ENCODE measurements at regions not wholly inside any gene's neighbourhood (a gene's known extent, or its start where the extent isn't known, plus 50 kb on each side); places are given as distances from the start of the nearest gene placed in this dataset.

- Histone ChIP-seq H3K18ac (ENCODE audit: low read length) (no peak overlapping the region), H3K27me3 (ENCODE audit: control insufficient read depth in 3 of 3, insufficient read depth in 3 of 3, low read depth in 1 of 3, low read length in 3 of 3) (no peaks in the 10 kb centered on the region), H3K4me3 (ENCODE audit: low read length in 2 of 2) (no peak overlapping the region), H3K27ac (replicated peaks; ENCODE audit: low read length) (no peak overlapping the region), H3K4me1 (ENCODE audit: control insufficient read depth in 2 of 2, insufficient read depth in 1 of 2, low read depth in 1 of 2, low read length in 2 of 2) (no peaks in the 10 kb centered on the region), H2BK5ac (ENCODE audit: low read length) (no peak overlapping the region), H3K9me3 (replicated peaks in 1 of 2; ENCODE audit: control insufficient read depth in 2 of 2, insufficient read depth in 1 of 2, low read depth in 1 of 2, low read length in 2 of 2) (peaks cover 0 to 3% of the 10 kb centered on the region in 2 donors), H3K4ac (ENCODE audit: low read length) (no peak overlapping the region), H2AK5ac (ENCODE audit: low read depth, low read length) (no peak overlapping the region), H4K8ac (ENCODE audit: low read depth, low read length) (no peak overlapping the region), H2BK120ac (ENCODE audit: low read depth, low read length) (no peak overlapping the region), H3K23ac (ENCODE audit: low read depth, low read length, poor library complexity) (no peak overlapping the region), H3K4me2 (ENCODE audit: insufficient read depth, low read length, poor library complexity, severe bottlenecking) (no peak overlapping the region), H2BK12ac (ENCODE audit: low read length) (no peak overlapping the region), H3K36me3 (replicated peaks in 1 of 2; ENCODE audit: control insufficient read depth in 2 of 2, insufficient read depth in 2 of 2, low read length in 2 of 2) (no peaks in the 10 kb centered on the region), H4K91ac (ENCODE audit: low read depth, low read length, poor library complexity) (no peak overlapping the region), H3K79me1 (ENCODE audit: low read depth, low read length) (no peaks in the 10 kb centered on the region), H3K9ac (ENCODE audit: low read depth, low read length, poor library complexity) (no peak overlapping the region), H3K14ac (ENCODE audit: low read length) (no peak overlapping the region), H2AFZ (ENCODE audit: low read length) (no peak overlapping the region), H2BK15ac (ENCODE audit: low read length) (no peak overlapping the region)
- DNase-seq (ENCODE audit: low spot score), result no peak
These were observed 733.6 kb upstream of the TMEM132C start for GRCh38 chr12:127533353-127533752.

- no CpG with 5 or more reads among the region's 1 CpG for WGBS, 2 donors (ENCODE audit: extremely low coverage in 2 of 2, insufficient read length in 2 of 2, insufficient replicate concordance in 1 of 2)
- no peak overlapping the region for H3K23ac ChIP-seq (ENCODE audit: low read depth, low read length, poor library complexity)
These were observed 730.0 kb upstream of the TMEM132C start for GRCh38 chr12:127536833-127537428.

GRCh38 chr12:127538316-127538715 lies 728.7 kb upstream of the TMEM132C start:
- no peak overlapping the region for H4K91ac ChIP-seq (ENCODE audit: low read depth, low read length, poor library complexity)
- H2BK120ac ChIP-seq (ENCODE audit: low read depth, low read length), result no peak overlapping the region
- H4K8ac ChIP-seq (ENCODE audit: low read depth, low read length), result no peak overlapping the region
- no peak overlapping the region for H3K27ac ChIP-seq (replicated peaks; ENCODE audit: low read length)
- no peak overlapping the region for H3K14ac ChIP-seq (ENCODE audit: low read length)
- no peak overlapping the region for H3K23ac ChIP-seq (ENCODE audit: low read depth, low read length, poor library complexity)
- no CpG with 5 or more reads among the region's 3 CpGs for WGBS, 2 donors (ENCODE audit: extremely low coverage in 2 of 2, insufficient read length in 2 of 2, insufficient replicate concordance in 1 of 2)
- H2BK15ac ChIP-seq (ENCODE audit: low read length), result no peak overlapping the region
- no peaks in the 10 kb centered on the region for H3K4me1 ChIP-seq (ENCODE audit: control insufficient read depth in 2 of 2, insufficient read depth in 1 of 2, low read depth in 1 of 2, low read length in 2 of 2)
- H2AFZ ChIP-seq (ENCODE audit: low read length), result no peak overlapping the region
- H3K4ac ChIP-seq (ENCODE audit: low read length), result no peak overlapping the region
- H2AK5ac ChIP-seq (ENCODE audit: low read depth, low read length), result no peak overlapping the region
- H3K9me3 ChIP-seq (replicated peaks in 1 of 2; ENCODE audit: control insufficient read depth in 2 of 2, insufficient read depth in 1 of 2, low read depth in 1 of 2, low read length in 2 of 2), result peaks cover 0 to 3% of the 10 kb centered on the region in 2 donors
- H3K36me3 ChIP-seq (replicated peaks in 1 of 2; ENCODE audit: control insufficient read depth in 2 of 2, insufficient read depth in 2 of 2, low read length in 2 of 2), result no peaks in the 10 kb centered on the region
- no peak overlapping the region for H2BK12ac ChIP-seq (ENCODE audit: low read length)
- no peak overlapping the region for H3K4me3 ChIP-seq (ENCODE audit: low read length in 2 of 2)
- H2BK5ac ChIP-seq (ENCODE audit: low read length), result no peak overlapping the region
- H3K9ac ChIP-seq (ENCODE audit: low read depth, low read length, poor library complexity), result no peak overlapping the region
- H3K79me1 ChIP-seq (ENCODE audit: low read depth, low read length), result no peaks in the 10 kb centered on the region
- no peak overlapping the region for H3K4me2 ChIP-seq (ENCODE audit: insufficient read depth, low read length, poor library complexity, severe bottlenecking)
- no peak for DNase-seq (ENCODE audit: low spot score)
- no peaks in the 10 kb centered on the region for H3K27me3 ChIP-seq (ENCODE audit: control insufficient read depth in 3 of 3, insufficient read depth in 3 of 3, low read depth in 1 of 3, low read length in 3 of 3)
- no peak overlapping the region for H3K18ac ChIP-seq (ENCODE audit: low read length)

More at GRCh38 chr12:127536833-127537428, 730.0 kb upstream of the TMEM132C start:
- Histone ChIP-seq H3K9ac (ENCODE audit: low read depth, low read length, poor library complexity) (no peak overlapping the region), H2AFZ (ENCODE audit: low read length) (no peak overlapping the region), H3K18ac (ENCODE audit: low read length) (no peak overlapping the region), H3K79me1 (ENCODE audit: low read depth, low read length) (no peaks in the 10 kb centered on the region), H4K91ac (ENCODE audit: low read depth, low read length, poor library complexity) (no peak overlapping the region), H3K27ac (replicated peaks; ENCODE audit: low read length) (no peak overlapping the region), H3K9me3 (replicated peaks in 1 of 2; ENCODE audit: control insufficient read depth in 2 of 2, insufficient read depth in 1 of 2, low read depth in 1 of 2, low read length in 2 of 2) (peaks cover 0 to 3% of the 10 kb centered on the region in 2 donors), H2BK5ac (ENCODE audit: low read length) (no peak overlapping the region), H3K36me3 (replicated peaks in 1 of 2; ENCODE audit: control insufficient read depth in 2 of 2, insufficient read depth in 2 of 2, low read length in 2 of 2) (no peaks in the 10 kb centered on the region), H4K8ac (ENCODE audit: low read depth, low read length) (no peak overlapping the region), H2AK5ac (ENCODE audit: low read depth, low read length) (no peak overlapping the region), H3K27me3 (ENCODE audit: control insufficient read depth in 3 of 3, insufficient read depth in 3 of 3, low read depth in 1 of 3, low read length in 3 of 3) (no peaks in the 10 kb centered on the region), H2BK15ac (ENCODE audit: low read length) (no peak overlapping the region), H3K4ac (ENCODE audit: low read length) (no peak overlapping the region), H2BK120ac (ENCODE audit: low read depth, low read length) (no peak overlapping the region), H3K14ac (ENCODE audit: low read length) (no peak overlapping the region), H3K4me1 (ENCODE audit: control insufficient read depth in 2 of 2, insufficient read depth in 1 of 2, low read depth in 1 of 2, low read length in 2 of 2) (no peaks in the 10 kb centered on the region), H3K4me3 (ENCODE audit: low read length in 2 of 2) (no peak overlapping the region), H3K4me2 (ENCODE audit: insufficient read depth, low read length, poor library complexity, severe bottlenecking) (no peak overlapping the region), H2BK12ac (ENCODE audit: low read length) (no peak overlapping the region)
- DNase-seq (ENCODE audit: low spot score), result no peak

- Histone ChIP-seq H3K23ac (ENCODE audit: low read depth, low read length, poor library complexity) (no peak overlapping the region), H3K4ac (ENCODE audit: low read length) (no peak overlapping the region), H2BK120ac (ENCODE audit: low read depth, low read length) (no peak overlapping the region), H3K9ac (ENCODE audit: low read depth, low read length, poor library complexity) (no peak overlapping the region), H2BK15ac (ENCODE audit: low read length) (no peak overlapping the region), H2AK5ac (ENCODE audit: low read depth, low read length) (no peak overlapping the region), H3K4me1 (ENCODE audit: control insufficient read depth in 2 of 2, insufficient read depth in 1 of 2, low read depth in 1 of 2, low read length in 2 of 2) (no peaks in the 10 kb centered on the region), H3K4me2 (ENCODE audit: insufficient read depth, low read length, poor library complexity, severe bottlenecking) (no peak overlapping the region), H2BK5ac (ENCODE audit: low read length) (no peak overlapping the region), H3K4me3 (ENCODE audit: low read length in 2 of 2) (no peak overlapping the region), H2AFZ (ENCODE audit: low read length) (no peak overlapping the region), H3K9me3 (replicated peaks in 1 of 2; ENCODE audit: control insufficient read depth in 2 of 2, insufficient read depth in 1 of 2, low read depth in 1 of 2, low read length in 2 of 2) (peaks cover 0 to 3% of the 10 kb centered on the region in 2 donors), H3K79me1 (ENCODE audit: low read depth, low read length) (no peaks in the 10 kb centered on the region), H3K18ac (ENCODE audit: low read length) (no peak overlapping the region), H2BK12ac (ENCODE audit: low read length) (no peak overlapping the region), H3K27ac (replicated peaks; ENCODE audit: low read length) (no peak overlapping the region), H4K8ac (ENCODE audit: low read depth, low read length) (no peak overlapping the region), H3K27me3 (ENCODE audit: control insufficient read depth in 3 of 3, insufficient read depth in 3 of 3, low read depth in 1 of 3, low read length in 3 of 3) (no peaks in the 10 kb centered on the region), H3K36me3 (replicated peaks in 1 of 2; ENCODE audit: control insufficient read depth in 2 of 2, insufficient read depth in 2 of 2, low read length in 2 of 2) (no peaks in the 10 kb centered on the region), H3K14ac (ENCODE audit: low read length) (no peak overlapping the region), H4K91ac (ENCODE audit: low read depth, low read length, poor library complexity) (no peak overlapping the region)
- DNase-seq (ENCODE audit: low spot score), result no peak
- no CpG with 5 or more reads among the region's 12 CpGs for WGBS, 2 donors (ENCODE audit: extremely low coverage in 2 of 2, insufficient read length in 2 of 2, insufficient replicate concordance in 1 of 2)
These were observed 727.6 kb upstream of the TMEM132C start for GRCh38 chr12:127539226-127539858.
